Inflammatory macrophage treated with lipopolysaccharide for 4 hours (primary cell): ENCODE measurements at regions not wholly inside any gene's neighbourhood (a gene's known extent, or its start where the extent isn't known, plus 50 kb on each side); places are given as distances from the start of the nearest gene placed in this dataset.

Source experiments
- DNase-seq: peaks from one replicate; pipeline ENCODE4 v3.0.0-alpha.2; 2020

- no peak for DNase-seq
These were observed 60.2 kb upstream of the STARD4 start for GRCh38 chr5:111572561-111572960.

GRCh38 chr5:111563031-111563822 lies 50.9 kb upstream of the STARD4 start:
- no peak for DNase-seq

DNA sequence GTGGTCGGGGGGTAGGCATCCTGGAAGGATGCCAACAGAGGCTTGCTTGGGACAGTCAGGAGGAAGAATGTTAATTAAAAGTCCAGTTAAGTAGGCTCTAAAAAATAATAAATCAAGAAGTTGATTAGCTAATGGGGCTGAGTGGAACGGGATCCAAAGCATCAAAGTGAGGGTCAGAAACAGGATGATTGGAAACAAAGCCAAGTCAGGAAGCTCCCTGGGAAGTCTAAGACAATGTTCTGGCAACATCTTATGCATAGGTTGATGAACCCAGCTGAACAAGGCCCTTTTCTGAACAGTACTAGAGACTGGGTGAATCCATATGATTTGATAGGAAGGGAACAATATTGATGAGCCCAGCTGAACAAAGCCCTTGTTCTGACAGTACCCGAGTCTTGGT lies 50.2 kb upstream of the STARD4 start:
- no peak for DNase-seq
